Osteoblast (primary cell): ENCODE measurements at regions not wholly inside any gene's neighbourhood (a gene's known extent, or its start where the extent isn't known, plus 50 kb on each side); places are given as distances from the start of the nearest gene placed in this dataset.

Source experiments
- DNase-seq: peaks from one replicate; pipeline ENCODE4 v3.0.0; 2011; ENCODE audit warnings: low spot score, mixed read lengths; ENCODE audit not compliant: insufficient read length; ENCODE audit errors: missing footprints
- H2AFZ ChIP-seq: 2 replicates; pipeline ENCODE4 v1.6.0; 2011; ENCODE audit warnings: mild to moderate bottlenecking, low read length
- H3K27ac ChIP-seq: 2 replicates; pipeline ENCODE4 v1.5.1; 2011; ENCODE audit warnings: mild to moderate bottlenecking, low read depth, low read length, moderate library complexity
- H3K27me3 ChIP-seq: 2 replicates; pipeline ENCODE4 v1.6.0; 2012; ENCODE audit warnings: mild to moderate bottlenecking, control low read depth, inconsistent platforms, low read length, moderate library complexity; ENCODE audit not compliant: insufficient read depth
- H3K36me3 ChIP-seq: 2 replicates; pipeline ENCODE4 v1.5.1; 2011; ENCODE audit warnings: mild to moderate bottlenecking, low read length, control low read depth, moderate library complexity; ENCODE audit not compliant: insufficient read depth
- H3K4me1 ChIP-seq: 2 replicates; pipeline ENCODE4 v1.5.1; 2011; ENCODE audit warnings: mild to moderate bottlenecking, low read length, control low read depth, moderate library complexity; ENCODE audit not compliant: insufficient read depth
- H3K4me2 ChIP-seq: 2 replicates; pipeline ENCODE4 v1.6.0; 2011; ENCODE audit warnings: mild to moderate bottlenecking, low read length; ENCODE audit not compliant: insufficient read depth
- H3K4me3 ChIP-seq: fragments of 200-600 bp; sonication (generic); 3 replicates; pipeline ENCODE4 v1.5.1; 2012; ENCODE audit warnings: mild to moderate bottlenecking, low read length, inconsistent platforms; ENCODE audit not compliant: insufficient read depth
- H3K79me2 ChIP-seq: 2 replicates; pipeline ENCODE4 v1.6.0; 2012; ENCODE audit warnings: mild to moderate bottlenecking, low read length, control low read depth, inconsistent platforms; ENCODE audit not compliant: insufficient read depth
- H3K9me3 ChIP-seq: 2 replicates; pipeline ENCODE4 v1.5.1; 2011; ENCODE audit warnings: low read depth, low read length, control low read depth
- H4K20me1 ChIP-seq: 2 replicates; pipeline ENCODE4 v1.6.0; 2012; ENCODE audit warnings: mild to moderate bottlenecking, low read length, control low read depth; ENCODE audit not compliant: insufficient read depth
- CTCF ChIP-seq: IDR thresholded peaks from 2 replicates; pipeline ENCODE4 v1.5.1; 2011; ENCODE audit warnings: mild to moderate bottlenecking, low read depth, low read length, moderate library complexity; ENCODE audit errors: extremely low read depth

GRCh38 chr1:208975456-208975855 lies 608.1 kb upstream of the CAMK1G start:
- DNase-seq: no peak
- H4K20me1 ChIP-seq: no peaks in the 10 kb centered on the region
- no peak overlapping the region for H2AFZ ChIP-seq
- no peaks in the 10 kb centered on the region for H3K27me3 ChIP-seq
- TF ChIP-seq CTCF: no peak
- H3K4me3 ChIP-seq: no peak overlapping the region
- H3K36me3 ChIP-seq: no peaks in the 10 kb centered on the region
- no peaks in the 10 kb centered on the region for H3K79me2 ChIP-seq
- H3K9me3 ChIP-seq: no peaks in the 10 kb centered on the region
- no peak overlapping the region for H3K4me2 ChIP-seq
- no peak overlapping the region for H3K27ac ChIP-seq
- H3K4me1 ChIP-seq: no peaks in the 10 kb centered on the region

- Histone ChIP-seq H3K36me3 (no peaks in the 10 kb centered on the region), H3K4me1 (no peaks in the 10 kb centered on the region), H3K9me3 (no peaks in the 10 kb centered on the region), H3K4me3 (no peak overlapping the region), H4K20me1 (no peaks in the 10 kb centered on the region), H3K27ac (no peak overlapping the region), H3K27me3 (no peaks in the 10 kb centered on the region), H3K4me2 (no peak overlapping the region), H3K79me2 (no peaks in the 10 kb centered on the region), H2AFZ (no peak overlapping the region)
- DNase-seq: no peak
- TF ChIP-seq CTCF: no peak
Measured at GRCh38 chr1:208977012-208977411, 606.5 kb upstream of the CAMK1G start.

- Histone ChIP-seq H3K27me3 (no peaks in the 10 kb centered on the region), H3K36me3 (no peaks in the 10 kb centered on the region), H3K9me3 (no peaks in the 10 kb centered on the region), H3K4me2 (no peak overlapping the region), H3K79me2 (no peaks in the 10 kb centered on the region), H3K4me3 (no peak overlapping the region), H3K27ac (no peak overlapping the region), H3K4me1 (no peaks in the 10 kb centered on the region), H4K20me1 (no peaks in the 10 kb centered on the region), H2AFZ (no peak overlapping the region)
- no peak for DNase-seq
- no peak for TF ChIP-seq CTCF
Measured at GRCh38 chr1:208977638-208978256, 605.8 kb upstream of the CAMK1G start.

GRCh38 chr1:208979776-208980175 lies 603.7 kb upstream of the CAMK1G start:
- no peak overlapping the region for H3K4me3 ChIP-seq
- no peaks in the 10 kb centered on the region for H3K4me1 ChIP-seq

More at GRCh38 chr1:208979776-208980175, 603.7 kb upstream of the CAMK1G start:
- no peak for DNase-seq
- no peak overlapping the region for H3K27ac ChIP-seq
- H3K79me2 ChIP-seq: no peaks in the 10 kb centered on the region
- H3K27me3 ChIP-seq: no peaks in the 10 kb centered on the region
- no peak for TF ChIP-seq CTCF
- H2AFZ ChIP-seq: no peak overlapping the region
- no peak overlapping the region for H3K4me2 ChIP-seq
- H4K20me1 ChIP-seq: no peaks in the 10 kb centered on the region
- no peaks in the 10 kb centered on the region for H3K9me3 ChIP-seq
- H3K36me3 ChIP-seq: no peaks in the 10 kb centered on the region
